ENCODE measurements at regions not wholly inside any gene's neighbourhood (a gene's known extent, or its start where the extent isn't known, plus 50 kb on each side); places are given as distances from the start of the nearest gene placed in this dataset.

DNA sequence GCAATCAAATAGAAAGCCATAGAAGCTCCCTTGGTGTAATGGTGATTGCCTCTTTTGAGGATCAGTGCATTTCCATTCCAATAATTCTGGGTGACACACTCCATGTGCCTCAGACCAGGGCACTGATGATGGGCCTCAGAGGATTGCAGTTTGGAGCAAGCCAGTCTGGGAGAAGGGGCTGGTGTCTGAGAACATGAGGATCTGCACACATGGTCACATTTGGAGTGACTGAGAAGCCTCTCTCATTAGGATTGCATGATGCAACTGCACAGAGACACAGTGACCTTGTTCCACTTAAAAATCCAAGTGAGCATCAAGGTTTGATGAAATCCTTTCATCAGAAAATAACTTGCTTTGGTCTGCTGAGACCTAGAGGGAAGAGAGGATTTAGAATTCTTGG is 216.4 kb downstream of the ANKRD30B start:
- TF ChIP-seq, protein P1, sequence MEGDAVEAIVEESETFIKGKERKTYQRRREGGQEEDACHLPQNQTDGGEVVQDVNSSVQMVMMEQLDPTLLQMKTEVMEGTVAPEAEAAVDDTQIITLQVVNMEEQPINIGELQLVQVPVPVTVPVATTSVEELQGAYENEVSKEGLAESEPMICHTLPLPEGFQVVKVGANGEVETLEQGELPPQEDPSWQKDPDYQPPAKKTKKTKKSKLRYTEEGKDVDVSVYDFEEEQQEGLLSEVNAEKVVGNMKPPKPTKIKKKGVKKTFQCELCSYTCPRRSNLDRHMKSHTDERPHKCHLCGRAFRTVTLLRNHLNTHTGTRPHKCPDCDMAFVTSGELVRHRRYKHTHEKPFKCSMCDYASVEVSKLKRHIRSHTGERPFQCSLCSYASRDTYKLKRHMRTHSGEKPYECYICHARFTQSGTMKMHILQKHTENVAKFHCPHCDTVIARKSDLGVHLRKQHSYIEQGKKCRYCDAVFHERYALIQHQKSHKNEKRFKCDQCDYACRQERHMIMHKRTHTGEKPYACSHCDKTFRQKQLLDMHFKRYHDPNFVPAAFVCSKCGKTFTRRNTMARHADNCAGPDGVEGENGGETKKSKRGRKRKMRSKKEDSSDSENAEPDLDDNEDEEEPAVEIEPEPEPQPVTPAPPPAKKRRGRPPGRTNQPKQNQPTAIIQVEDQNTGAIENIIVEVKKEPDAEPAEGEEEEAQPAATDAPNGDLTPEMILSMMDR (IDR thresholded peaks at IDR 0.05), result no peak

DNA sequence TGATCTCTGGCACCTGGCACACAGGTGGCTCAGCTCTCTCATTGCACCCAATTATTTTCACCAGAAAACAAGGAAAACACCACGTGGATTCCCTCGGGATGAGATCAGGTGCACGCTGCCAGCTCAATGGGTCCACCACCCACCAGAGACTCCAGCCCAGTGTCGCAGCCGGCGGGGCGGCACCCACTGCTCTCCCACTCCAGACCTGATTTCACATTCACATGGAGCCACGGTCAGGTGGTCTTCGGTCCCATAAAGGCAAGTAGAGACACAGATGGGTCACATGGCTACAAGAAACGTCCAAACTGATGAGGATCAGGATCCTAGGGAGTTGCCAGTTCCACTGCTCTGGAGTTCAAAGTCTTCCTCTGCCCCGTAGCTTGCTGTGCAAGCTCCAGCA is 217.6 kb downstream of the ANKRD30B start:
- TF ChIP-seq, protein P1 (IDR thresholded peaks at IDR 0.05), result no peak

DNA sequence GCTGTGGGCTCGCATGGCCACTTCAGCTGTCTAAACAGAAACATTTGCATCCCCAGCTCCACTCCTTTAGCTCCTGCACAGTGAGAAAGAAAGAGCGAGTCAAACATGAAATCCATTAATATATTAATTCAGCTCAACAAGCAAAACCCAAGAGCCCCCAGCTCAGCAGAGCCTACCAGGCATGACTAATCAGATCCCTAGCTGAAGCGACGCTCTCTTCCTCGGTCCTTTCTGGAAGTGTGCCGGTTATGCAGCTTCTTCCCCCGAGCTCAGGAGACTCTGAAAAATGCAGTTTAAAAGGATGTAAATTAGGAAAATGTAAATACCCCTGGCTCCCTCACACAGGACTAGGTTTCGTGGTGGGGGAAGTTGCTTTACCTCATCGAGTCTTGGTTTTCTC is 221.5 kb downstream of the ANKRD30B start:
- TF ChIP-seq, protein P1 (IDR thresholded peaks at IDR 0.05), result no peak

DNA sequence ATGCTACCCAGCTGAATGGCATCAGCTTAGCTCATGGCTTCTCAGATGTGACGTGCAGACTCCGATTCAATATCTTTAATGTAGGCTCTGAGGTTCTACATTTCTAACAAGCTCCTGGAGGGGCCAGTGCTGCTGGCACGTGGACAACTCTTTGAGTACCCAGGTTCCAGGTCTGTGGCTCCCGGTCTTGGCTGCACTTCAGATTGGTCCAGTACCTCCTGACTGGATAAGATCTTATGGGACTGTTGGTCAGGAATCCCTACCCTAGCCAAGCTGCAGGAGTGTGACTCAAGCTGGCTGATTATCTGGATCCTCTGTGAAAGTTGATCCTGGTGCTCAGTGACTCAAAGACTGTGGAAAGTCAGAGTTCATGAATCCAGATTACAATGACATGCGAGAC is 222.1 kb downstream of the ANKRD30B start:
- TF ChIP-seq, protein P1 (IDR thresholded peaks at IDR 0.05), result no peak

DNA sequence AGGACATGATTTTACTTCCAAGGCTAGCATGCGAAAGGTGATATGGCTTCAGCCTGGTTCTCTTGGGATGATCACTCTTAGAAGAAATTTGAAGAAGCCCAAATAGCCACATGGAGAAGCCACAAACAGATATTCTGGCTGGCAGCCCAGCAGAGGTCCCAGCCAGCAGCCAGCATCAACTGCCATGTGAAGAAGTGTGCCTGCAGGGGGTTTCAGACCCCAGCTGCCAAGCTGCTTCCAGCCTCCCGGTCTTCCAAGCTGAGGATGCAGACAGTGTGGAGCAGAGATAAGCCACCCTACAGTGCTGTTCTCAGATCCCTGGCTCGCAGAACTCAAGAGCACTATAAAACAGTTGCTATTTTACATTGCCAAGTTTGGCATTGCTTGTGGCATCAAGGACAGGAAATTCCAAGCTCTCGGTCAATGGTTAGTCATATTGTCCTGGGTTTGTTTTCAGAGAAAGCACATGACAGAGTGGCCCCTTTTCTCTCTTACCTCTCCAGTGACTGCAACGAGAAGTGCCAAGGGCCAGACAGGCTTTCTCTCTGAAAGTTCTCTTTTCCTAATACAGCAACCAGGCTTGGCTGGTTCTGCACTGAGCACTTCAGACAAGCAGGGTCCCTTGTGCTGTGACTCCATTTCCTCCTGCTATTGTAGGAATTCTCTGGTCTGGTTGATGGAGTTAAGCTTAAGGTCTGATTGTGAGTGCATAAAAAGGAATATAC is 223.7 kb downstream of the ANKRD30B start:
- TF ChIP-seq, protein P1 (IDR thresholded peaks at IDR 0.05), result no peak

DNA sequence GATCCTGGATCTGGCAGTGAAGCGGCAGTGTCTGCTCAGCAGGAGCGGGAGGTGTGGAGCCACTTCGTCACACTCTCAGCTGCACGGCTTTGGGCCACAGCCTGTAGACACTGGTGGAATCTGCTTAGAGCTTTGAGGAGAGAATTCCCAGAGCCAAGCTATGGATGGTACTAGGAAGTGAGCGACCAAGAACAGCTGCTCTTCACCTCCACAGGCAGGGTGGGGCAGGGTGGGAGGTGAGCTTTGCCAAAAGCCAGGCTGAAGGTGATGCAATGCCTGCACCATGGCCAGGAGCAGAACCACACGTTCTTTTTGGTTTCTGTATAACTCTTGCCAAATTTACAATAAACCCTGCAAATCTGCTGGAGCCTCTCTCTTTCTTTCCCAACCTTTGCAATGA is 226.1 kb downstream of the ANKRD30B start:
- TF ChIP-seq, protein P1 (IDR thresholded peaks at IDR 0.05), result no peak

DNA sequence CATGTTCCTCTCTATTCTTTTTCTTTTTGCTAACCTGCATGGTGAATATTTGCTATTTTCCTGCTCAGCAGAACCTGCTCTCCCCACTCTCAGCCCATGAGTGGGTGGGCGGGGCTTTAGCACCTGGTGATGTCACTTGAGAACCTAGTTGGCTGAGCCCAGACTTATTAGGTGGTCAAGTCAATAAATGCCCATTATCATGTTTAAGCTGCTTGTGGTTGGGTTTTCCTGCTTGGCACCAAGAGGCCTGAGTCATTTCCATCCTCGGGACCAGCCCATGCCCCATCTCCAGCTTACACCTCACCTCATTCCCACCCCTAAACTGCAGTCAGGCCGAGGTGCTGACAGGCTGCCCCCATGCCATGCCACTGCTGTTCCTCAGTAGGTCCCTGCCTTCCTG is 226.6 kb downstream of the ANKRD30B start:
- TF ChIP-seq, protein P1 (IDR thresholded peaks at IDR 0.05), result no peak

DNA sequence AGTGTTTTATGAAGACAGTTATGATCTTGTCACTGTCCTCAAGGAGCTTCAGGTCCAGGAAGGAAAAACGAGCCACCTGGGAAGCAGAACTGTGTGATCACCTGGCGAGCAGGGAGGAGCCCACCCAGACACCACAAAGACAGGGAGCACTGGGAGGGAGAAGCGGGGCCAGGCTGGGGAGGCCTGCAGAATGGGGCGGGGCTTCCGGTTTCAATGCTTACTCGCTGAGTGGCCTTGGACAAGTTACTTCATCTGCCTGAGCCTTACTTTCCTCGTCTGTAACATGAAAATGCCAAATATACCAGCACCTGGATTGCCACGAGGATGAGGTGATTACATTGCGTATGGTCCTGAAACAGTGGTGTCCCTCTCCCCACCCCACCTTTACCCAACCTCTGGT is 227.5 kb downstream of the ANKRD30B start:
- TF ChIP-seq, protein P1 (IDR thresholded peaks at IDR 0.05), result no peak
